Hippocampal formation (tissue), 2 donors: ENCODE measurements at regions not wholly inside any gene's neighbourhood (a gene's known extent, or its start where the extent isn't known, plus 50 kb on each side); places are given as distances from the start of the nearest gene placed in this dataset.

Experiments
- DNase-seq, 2 donors: peaks; one replicate each; lab custom pipeline; 2025; lab: John Stamatoyannopoulos, UW

- no peak for DNase-seq
Observed at GRCh38 chr2:120936476-120937334, 201.0 kb downstream of the GLI2 start.

- no peak for DNase-seq
Observed at GRCh38 chr2:120937686-120938044, 202.0 kb downstream of the GLI2 start.

- no peak for DNase-seq
Observed at GRCh38 chr2:120938045-120938771, 202.5 kb downstream of the GLI2 start.

- no peak for DNase-seq
Observed at GRCh38 chr2:120939595-120940318, 204.1 kb downstream of the GLI2 start.

GRCh38 chr2:120940319-120940696 lies 204.6 kb downstream of the GLI2 start:
- DNase-seq, result no peak

GRCh38 chr2:120940726-120941256 lies 205.1 kb downstream of the GLI2 start:
- no peak for DNase-seq

- no peak for DNase-seq
Observed at GRCh38 chr2:120941571-120942120, 206.0 kb downstream of the GLI2 start.

- DNase-seq, result no peak
Observed at GRCh38 chr2:120942658-120943057, 207.0 kb downstream of the GLI2 start.

- DNase-seq, result no peak
Observed at GRCh38 chr2:120943403-120944034, 207.9 kb downstream of the GLI2 start.

GRCh38 chr2:120944575-120944974 lies 208.9 kb downstream of the GLI2 start:
- DNase-seq, result no peak

GRCh38 chr2:120945091-120945490 lies 209.4 kb downstream of the GLI2 start:
- no peak for DNase-seq

- DNase-seq, result no peak
Observed at GRCh38 chr2:120945832-120946499, 210.3 kb downstream of the GLI2 start.

- DNase-seq, result no peak
Observed at GRCh38 chr2:120947327-120947726, 211.7 kb downstream of the GLI2 start.

- DNase-seq, result no peak
Observed at GRCh38 chr2:120947982-120948661, 212.5 kb downstream of the GLI2 start.

GRCh38 chr2:120948662-120949011 lies 213.0 kb downstream of the GLI2 start:
- DNase-seq, result no peak

- no peak for DNase-seq
Observed at GRCh38 chr2:120949027-120949956, 213.6 kb downstream of the GLI2 start.

- DNase-seq, result no peak
Observed at GRCh38 chr2:120949957-120950590, 214.4 kb downstream of the GLI2 start.

- DNase-seq, result no peak
Observed at GRCh38 chr2:120951693-120952092, 216.0 kb downstream of the GLI2 start.

GRCh38 chr2:120952318-120952717 lies 216.7 kb downstream of the GLI2 start:
- DNase-seq, result no peak
